GM21723 (cell line): ENCODE measurements at regions not wholly inside any gene's neighbourhood (a gene's known extent, or its start where the extent isn't known, plus 50 kb on each side); places are given as distances from the start of the nearest gene placed in this dataset.

ENCODE experiments used
- ATAC-seq: cut with Tn5 transposase; IDR thresholded peaks from one replicate; pipeline ENCODE4 v1.9.1; 2021; ENCODE audit warnings: mild to moderate bottlenecking, moderate library complexity; ENCODE audit not compliant: unreplicated experiment

- ATAC-seq: no peak
Measured at GRCh38 chrX:80306007-80306406, 114.2 kb upstream of the TENT5D start.

GRCh38 chrX:80312448-80312847 is 107.8 kb upstream of the TENT5D start:
- ATAC-seq: no peak

GRCh38 chrX:80316526-80316925 is 103.7 kb upstream of the TENT5D start:
- ATAC-seq: no peak

- no peak for ATAC-seq
Measured at GRCh38 chrX:80317646-80318045, 102.6 kb upstream of the TENT5D start.

- ATAC-seq: no peak
Measured at GRCh38 chrX:80331285-80331684, 89.0 kb upstream of the TENT5D start.

- ATAC-seq: no peak
Measured at GRCh38 chrX:80334583-80334982, 85.7 kb upstream of the TENT5D start.

- ATAC-seq: no peak
Measured at GRCh38 chrX:80335062-80335830, 85.0 kb upstream of the TENT5D start.

GRCh38 chrX:80354966-80355465 is 65.2 kb upstream of the TENT5D start:
- no peak for ATAC-seq
